NCI-H345 (cell line): ENCODE measurements at regions not wholly inside any gene's neighbourhood (a gene's known extent, or its start where the extent isn't known, plus 50 kb on each side); places are given as distances from the start of the nearest gene placed in this dataset.

Experiments used
- DNase-seq: peaks from one replicate; lab custom pipeline; 2025; lab: John Stamatoyannopoulos, UW

DNA sequence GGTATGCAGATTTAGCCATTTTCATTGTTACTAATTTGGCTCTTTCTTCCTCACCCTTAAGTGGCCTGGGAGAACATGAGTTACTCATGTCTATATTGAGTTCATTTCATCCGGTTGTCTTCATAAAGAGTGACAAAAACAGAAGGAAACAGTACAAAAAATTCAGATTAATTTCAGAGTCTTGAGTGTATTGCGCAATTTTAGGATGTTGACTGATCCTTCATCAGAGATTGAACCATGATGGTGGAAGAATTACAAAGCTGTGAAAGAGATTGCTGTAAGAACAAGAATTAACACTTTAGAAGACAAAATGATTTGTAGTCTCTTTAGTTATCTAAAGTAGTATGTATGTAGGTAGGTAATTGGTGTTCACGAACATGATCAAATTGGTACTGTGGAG is 194.0 kb upstream of the PPP1R3A start:
- DNase-seq, result no peak

GRCh38 chr7:114110666-114111065 is 191.9 kb upstream of the PPP1R3A start:
- DNase-seq, result no peak

- no peak for DNase-seq
These were observed 190.9 kb upstream of the PPP1R3A start for GRCh38 chr7:114109721-114110120.

DNA sequence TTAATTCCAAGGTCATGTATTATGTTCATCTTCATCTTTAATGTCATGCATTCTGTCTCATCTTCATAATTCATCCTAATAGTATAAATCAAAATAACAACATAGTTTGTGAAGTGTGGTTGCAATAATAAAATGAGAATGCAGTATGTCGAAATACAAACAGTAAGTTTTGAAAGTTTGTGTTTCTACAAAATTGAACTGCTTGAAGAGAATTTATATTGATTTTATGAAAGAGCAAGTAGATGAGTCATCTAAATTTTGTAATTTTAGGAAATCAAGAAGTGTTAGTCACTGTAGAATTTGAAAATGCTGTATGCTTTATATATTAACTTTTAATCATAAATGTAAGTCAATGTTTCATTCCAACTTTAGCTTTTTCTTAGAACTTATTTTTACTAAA is 190.5 kb upstream of the PPP1R3A start:
- no peak for DNase-seq

GRCh38 chr7:114108510-114108909 is 189.7 kb upstream of the PPP1R3A start:
- DNase-seq, result no peak

- DNase-seq, result no peak
These were observed 188.7 kb upstream of the PPP1R3A start for GRCh38 chr7:114107522-114107921.

GRCh38 chr7:114104035-114104434 is 185.2 kb upstream of the PPP1R3A start:
- no peak for DNase-seq

DNA sequence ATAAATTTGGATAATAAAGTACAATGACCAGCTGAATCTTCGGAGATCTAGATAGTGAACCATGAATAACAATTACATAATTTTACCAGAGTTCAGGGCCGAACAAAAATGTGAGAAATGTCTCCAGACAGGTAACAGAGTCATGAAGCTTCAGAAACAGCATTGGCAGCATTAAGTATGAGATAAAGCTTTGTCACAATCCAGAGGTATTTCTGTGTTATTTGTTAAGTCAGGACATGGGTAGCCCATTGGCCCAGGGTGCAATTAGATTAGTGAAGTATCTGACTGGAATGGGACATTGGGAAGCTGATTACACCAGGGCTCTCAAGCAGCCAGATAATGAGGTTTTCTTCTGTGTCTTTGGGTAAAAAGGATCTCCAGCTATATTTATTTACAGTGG is 184.2 kb upstream of the PPP1R3A start:
- no peak for DNase-seq

DNA sequence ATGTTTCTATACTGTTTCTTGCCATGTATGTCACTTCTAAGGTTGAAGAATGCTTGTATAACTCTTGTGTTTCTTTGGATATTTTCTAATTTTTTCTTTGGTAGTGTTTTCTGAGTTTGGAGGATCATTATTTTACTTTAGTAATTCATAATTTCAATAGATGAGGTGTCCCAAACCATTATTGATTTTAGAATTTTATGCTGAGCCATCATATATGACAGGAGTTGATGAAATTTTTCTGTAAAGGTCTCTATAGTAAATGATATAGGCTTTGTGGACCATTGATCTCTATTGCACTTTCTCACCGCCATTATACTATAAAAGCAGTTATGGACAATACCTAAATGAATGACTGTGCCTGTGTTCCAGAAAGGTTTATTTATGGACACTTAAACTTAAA is 183.3 kb upstream of the PPP1R3A start:
- DNase-seq, result no peak

- no peak for DNase-seq
These were observed 182.0 kb upstream of the PPP1R3A start for GRCh38 chr7:114100810-114101209.

DNA sequence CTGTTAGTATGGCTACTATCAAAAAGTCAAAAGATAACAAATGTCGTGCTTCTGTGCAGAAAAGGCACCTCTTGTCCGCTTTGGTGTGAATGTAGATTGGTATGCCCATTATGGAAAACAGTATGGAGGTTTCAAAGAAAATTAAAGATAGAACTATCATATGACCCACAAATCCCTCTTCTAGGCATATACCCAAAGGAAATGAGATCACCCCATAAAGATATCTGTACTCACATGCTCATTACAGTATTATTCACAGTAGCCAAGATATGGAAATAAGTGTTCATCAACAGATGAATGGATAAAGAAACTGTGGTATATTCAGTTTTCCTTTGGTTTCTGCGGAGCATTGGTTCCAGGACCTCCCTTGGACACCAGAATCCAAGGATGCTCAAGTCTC is 180.5 kb upstream of the PPP1R3A start:
- no peak for DNase-seq

DNA sequence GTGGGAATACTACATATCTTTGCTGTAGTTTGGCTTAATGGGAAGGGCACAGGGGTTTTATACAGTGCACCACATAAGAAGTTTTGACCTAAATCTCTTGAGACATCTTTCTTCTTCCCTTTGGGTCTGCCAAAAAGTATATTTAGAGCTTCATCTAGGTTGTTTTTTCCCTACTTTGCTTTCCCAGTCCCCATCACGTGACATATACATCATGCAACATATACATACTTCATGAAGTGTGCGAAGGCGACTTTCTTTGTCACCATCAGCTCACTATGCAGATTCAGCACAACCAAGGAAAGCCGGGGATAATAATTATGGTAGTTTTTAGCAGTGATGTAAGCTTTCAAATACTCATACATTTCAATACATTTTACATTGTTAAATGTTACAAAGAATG is 177.1 kb upstream of the PPP1R3A start:
- no peak for DNase-seq

DNA sequence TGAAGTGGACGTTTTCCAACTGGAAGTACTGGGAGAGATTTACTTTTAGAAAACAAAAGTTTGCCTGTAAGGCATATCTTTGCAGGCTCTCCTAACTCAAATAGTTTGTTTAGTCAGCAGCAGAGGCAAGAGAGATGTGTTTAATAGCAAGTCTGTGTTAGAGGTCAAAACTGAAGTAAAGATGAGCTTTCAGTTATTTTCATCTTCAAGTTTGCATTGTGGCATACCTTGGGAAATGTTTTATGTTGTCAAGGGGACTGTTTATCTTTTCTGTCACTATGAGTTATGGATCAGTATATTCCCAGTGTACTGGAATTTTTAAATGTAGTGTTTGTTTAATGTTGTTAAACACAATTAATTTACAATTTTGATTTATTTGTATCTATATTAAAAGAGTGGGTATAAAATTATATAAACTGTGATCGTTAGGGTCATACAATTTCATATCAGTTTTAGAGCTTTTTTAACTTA is 169.7 kb upstream of the PPP1R3A start:
- DNase-seq, result no peak

GRCh38 chr7:114087653-114088469 is 169.1 kb upstream of the PPP1R3A start:
- peak; percentile 18 for DNase-seq

- DNase-seq, result peak; percentile 51
These were observed 168.3 kb upstream of the PPP1R3A start for GRCh38 chr7:114086914-114087652.

DNA sequence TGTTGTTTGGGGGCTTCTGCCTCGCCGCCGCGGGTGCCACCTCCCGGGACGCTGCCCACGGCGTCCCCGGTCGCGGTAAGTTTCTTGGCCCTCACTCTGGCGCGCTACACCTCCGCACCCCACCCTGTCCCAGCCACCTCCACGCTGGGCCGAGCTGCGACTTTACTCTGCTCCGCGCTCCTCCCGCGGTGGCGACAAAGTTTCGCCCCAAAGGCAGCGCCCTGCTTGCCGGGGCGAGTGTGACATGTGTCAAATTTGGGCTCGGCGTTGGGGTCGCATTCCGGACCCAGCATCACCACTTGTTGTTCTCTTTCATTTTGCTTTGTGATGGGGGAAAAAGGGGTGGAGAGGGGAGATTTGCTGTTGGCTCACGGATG is 167.7 kb upstream of the PPP1R3A start:
- DNase-seq, result peak; percentile 35

DNA sequence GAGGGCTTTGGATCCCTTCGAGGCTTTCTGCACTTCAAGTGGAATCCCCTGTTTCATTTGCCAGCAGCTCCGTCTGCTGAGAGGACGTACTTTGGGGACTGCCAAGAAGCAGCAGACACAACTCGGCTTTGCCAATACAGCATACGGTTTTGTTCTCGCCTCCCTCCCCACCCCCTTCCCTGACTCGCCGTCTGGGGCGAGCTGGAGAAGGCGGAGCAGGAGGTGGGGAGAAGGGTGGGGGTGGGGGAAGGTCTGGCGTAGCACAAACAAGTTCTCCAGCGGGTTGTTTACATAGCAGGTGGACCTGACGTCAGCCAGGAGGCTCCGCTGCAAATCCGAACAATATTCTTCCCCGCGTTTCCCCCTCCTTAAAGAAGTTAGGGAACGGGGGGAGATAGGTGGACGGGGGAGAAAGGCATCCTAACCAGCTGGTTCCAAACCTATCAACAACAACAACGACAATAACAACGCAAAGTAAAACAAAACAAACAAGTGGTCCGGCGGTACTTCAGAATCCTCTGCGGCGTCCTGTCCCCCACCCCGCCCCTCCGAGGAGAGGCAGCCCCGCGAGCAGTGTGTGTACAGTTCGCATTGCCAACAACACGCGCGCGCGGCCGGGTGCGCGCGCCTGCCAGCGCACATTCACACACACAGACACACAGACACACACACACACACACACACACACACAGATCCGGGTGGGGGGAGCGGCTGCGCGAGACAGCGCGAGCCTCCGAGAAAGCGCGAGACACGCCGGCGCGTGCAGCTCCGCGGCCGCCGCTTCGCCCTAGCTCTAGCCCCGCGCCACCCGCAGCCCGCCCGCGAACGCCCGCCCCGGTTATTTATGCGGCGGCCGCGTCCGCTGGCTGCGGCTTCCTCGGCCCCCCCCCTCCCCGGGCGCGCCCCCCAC is 167.0 kb upstream of the PPP1R3A start:
- peak; percentile 88 for DNase-seq

DNA sequence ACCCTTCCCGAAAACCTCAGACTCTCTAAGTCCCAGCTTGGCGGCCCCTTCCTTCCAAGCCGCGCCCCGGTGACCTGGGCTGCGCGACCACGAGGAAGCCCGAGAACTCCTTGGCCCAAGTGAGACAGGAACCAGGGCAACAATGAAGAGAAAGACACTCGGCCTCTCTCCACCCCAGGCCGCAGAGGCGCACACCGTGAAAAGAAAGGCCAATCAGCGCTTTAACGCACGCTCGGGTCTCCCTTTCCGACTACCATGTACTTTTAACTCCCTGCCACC is 166.4 kb upstream of the PPP1R3A start:
- DNase-seq, result no peak

DNA sequence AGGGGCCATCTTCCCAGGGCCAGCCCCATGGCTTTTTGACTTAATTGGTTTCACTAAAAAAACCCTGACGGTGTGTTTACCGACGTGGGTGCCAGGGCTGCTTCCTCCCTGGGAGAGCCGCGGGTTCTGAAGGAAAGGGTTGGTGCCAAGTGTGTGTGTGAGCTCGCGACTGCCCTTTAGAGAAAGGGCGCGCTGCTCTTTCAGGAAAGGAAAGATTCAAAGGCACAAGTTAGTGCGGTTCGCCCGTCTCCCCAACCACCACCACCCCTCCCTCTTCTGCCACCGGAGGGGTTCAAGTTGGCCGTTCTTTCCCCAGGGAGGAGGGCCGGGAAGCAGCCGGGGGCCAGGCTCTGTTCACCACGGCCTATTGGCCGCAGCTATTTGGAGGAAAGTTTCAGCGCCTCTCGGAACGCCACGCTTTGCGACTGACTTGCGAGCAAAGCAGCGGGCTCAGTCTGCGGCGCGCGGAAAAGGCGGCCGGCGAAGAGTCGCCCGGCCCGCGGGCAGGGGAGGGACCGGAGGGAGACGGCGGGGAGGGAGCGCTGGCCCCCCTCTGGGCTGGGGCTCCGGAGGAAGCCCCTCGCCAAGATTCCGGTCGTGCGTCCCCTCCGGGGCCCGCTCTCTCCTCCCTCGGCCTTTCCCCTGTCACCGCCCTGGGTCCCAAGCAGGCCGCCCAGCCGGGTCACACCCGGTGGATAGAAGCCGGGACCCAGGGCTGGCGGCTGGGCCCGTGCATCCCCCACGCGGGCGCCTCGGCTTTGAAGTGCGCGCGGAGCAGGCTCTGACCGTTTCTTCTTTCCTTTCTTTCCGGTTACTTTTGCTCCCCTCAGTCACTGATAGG is 165.9 kb upstream of the PPP1R3A start:
- DNase-seq, result peak; percentile 28

- no peak for DNase-seq
These were observed 165.2 kb upstream of the PPP1R3A start for GRCh38 chr7:114084002-114084471.

- DNase-seq, result no peak
These were observed 164.6 kb upstream of the PPP1R3A start for GRCh38 chr7:114083166-114084001.
